ENCODE measurements at regions not wholly inside any gene's neighbourhood (a gene's known extent, or its start where the extent isn't known, plus 50 kb on each side); places are given as distances from the start of the nearest gene placed in this dataset.
A peak's percentile ranks its signal among the peaks of the same experiment; 100 is the strongest.

DNA sequence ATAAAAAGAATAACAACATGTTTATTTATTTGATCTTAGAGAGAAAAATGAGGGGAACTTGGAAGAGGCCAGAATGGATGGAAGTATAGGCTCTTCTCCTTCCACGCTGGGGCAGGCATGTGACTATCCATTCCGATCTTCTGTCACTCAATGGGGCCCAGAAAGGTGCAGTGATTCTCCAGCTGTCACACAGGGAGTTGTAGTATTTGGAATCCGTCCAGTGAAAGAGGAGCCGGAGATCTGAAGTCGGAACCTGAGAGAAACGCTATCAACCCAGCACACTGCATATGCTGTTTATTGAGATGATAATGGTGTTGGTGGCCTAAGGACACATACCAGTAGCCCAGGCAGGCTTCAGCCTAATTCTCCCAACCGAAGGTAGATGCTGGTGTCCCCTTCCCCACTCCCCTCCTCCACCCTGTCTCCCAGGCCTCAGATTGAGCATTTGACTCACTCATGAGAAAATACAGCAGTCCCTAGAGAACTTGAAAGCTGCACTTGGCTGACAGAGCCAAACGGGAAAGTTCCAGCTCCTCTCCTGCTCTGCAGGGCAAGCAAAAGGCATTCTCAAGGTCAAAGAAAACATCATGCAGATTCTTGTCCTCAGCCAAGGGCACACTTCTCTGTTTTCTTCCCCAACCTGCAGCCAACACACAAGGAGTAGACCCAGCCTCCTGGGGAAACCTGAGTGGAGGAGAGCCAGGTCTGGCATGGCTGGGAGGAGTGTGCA, 100.4 kb downstream of the IRF2BPL start:
- FAIRE-seq (no peak), DNase-seq (ENCODE audit: low spot score) (no peak)

DNA sequence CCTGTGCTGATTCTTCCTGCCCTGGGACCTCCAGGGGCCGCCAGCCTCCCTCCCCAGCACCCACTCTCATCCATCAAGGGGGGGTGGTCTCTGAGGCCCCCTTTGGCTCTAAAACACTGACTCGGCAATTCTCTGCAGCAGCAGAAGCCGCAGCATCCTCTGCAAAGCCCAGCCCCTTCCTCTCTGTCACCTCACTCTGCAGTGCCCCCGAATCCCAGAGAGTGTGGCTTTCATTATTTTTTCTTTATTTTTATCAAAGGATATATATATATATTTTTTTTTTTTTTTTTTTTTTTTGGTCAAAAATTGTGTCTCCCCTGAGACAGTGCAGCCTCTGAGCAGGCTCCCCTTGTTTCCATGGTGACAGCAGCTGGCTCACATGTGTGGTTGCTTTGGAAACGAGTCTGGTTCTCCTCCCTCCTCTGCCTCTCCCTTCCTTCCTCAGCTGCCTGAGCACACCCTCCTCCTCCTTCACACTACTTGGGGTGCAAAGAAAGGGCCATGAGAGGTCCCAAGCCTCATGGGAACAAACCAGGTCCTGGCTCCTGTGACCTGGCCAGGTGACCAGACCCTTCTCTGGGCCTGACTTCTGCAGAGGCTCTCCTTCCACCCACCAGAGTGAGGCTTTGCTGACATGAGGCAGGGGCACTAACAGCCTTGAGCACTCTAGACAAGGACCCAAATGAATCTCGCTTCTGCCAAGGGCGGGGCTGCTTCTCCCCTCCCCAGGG, 100.5 kb downstream of the LRRC74A start:
- no peak for DNase-seq (ENCODE audit: low spot score)
- no peak for FAIRE-seq

DNA sequence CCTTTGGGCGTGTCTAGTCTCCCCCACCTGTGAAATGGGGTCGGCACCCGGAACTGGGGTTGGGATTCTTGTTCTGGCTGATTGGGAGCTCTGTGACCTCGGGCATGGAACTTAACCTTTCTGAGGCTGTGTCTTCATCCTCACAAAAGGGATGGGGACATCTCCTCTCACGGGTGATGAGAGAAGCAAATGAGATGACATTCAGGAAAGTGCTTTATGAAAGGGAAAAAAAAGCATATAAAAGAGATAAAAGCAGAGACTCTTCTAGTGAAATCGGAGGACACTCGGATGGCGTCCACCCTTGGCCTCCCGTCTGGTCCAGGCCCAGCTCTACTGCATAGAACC, 98.9 kb downstream of the LRRC74A start:
- no peak for DNase-seq (ENCODE audit: low spot score)
- FAIRE-seq: no peak

GRCh38 chr14:76924371-76925096, 98.3 kb downstream of the LRRC74A start:
- no peak for DNase-seq (ENCODE audit: low spot score)
- FAIRE-seq: no peak

- DNase-seq (ENCODE audit: low spot score) (no peak), FAIRE-seq (no peak)
Measured at GRCh38 chr14:76923431-76924370, 97.5 kb downstream of the LRRC74A start.

DNA sequence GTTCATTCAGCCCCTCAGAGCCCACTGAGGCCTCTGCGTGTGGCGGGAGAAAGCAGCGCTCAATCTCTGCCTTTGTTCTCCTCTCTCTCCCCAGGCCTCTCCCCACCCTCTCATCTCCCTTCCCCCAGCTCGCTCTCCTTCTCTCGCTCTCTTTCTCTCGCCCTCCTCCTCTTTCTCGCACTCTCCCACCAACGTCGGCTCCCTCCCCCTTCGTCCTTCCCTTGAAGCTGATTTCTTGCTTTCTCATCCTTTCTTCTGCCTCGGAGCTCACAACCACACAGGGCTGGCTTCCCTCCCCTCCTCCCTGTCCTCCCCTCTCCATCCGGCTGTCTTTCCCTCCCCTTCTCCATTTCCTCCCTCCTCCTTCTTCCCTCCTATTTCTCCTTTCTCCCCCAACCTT, 96.4 kb downstream of the LRRC74A start:
- no peak for DNase-seq (ENCODE audit: low spot score)
- no peak for FAIRE-seq

GRCh38 chr14:76922092-76922491, 95.9 kb downstream of the LRRC74A start:
- no peak for DNase-seq (ENCODE audit: low spot score)
- FAIRE-seq: no peak

DNA sequence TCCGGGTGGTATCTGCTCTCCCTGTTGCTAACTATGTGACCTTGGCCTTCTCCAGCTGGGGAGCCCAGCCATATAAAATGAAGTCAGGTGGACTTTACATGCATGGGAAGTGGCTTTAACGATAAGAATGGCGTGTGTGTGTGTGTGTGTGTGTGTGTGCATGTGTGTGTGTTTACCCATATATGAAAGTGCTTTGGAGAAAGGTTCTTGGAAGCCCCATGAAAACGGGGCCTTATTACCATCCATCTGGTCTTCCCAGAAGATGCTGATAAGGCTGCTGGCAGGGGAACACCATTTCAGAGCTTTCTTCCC, 94.8 kb downstream of the LRRC74A start:
- no peak for FAIRE-seq
- no peak for DNase-seq (ENCODE audit: low spot score)

DNA sequence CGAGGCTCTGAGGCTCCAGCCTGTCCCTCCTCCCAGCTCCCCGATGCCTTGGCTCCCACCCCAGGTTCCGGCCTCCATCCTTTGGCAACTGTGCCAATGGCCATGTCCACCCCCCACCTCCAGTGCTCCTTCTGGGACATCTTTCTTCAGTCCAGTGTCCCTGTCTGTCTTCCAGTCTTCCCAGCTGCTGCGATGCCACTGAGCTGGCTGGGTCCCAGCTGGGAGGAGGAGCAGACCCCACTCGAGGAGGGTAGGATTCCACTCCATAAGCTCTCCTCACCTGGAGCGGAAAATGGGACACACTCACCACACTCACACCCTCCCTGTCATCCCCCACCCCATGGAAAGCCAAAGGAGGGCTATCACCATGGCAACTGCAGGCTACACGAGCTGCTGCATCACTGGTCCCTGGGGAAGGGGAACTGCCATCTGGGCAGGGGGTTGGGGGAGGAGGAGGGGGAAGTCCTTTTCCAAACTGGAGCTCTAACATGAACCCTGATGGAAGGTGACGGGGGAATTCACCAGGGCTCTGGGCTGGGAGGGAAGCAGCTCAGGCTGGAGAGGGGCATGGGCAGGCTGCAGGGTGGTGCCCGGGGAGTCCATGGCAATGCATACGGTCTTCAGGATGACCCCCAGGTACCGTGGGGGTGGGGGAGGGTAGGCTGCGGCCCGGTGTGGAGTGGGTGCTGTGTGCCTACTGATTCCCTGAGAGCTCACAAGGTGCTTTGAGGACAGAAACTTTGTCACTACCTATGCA, 94.3 kb downstream of the LRRC74A start:
- no peak for DNase-seq (ENCODE audit: low spot score)
- no peak for FAIRE-seq

GRCh38 chr14:76919431-76920330, 93.5 kb downstream of the LRRC74A start:
- FAIRE-seq (peak; percentile 42), DNase-seq (ENCODE audit: low spot score) (peak; percentile 86)
